H1 (cell line): ENCODE measurements at regions not wholly inside any gene's neighbourhood (a gene's known extent, or its start where the extent isn't known, plus 50 kb on each side); places are given as distances from the start of the nearest gene placed in this dataset.

Experiments
- CTCF ChIA-PET: fragments of 300-600 bp; sonication (Branson Sonifier 250); formaldehyde crosslinking; loops from one replicate; lab custom pipeline; 2021; ENCODE audit not compliant: partially characterized antibody; lab: Charles Lee
- POLR2A ChIA-PET: fragments of 300-600 bp; sonication (Branson Sonifier 250); formaldehyde crosslinking; loops from one replicate; lab custom pipeline; 2021; ENCODE audit warnings: inconsistent platforms; ENCODE audit not compliant: partially characterized antibody; lab: Charles Lee
- DNase-seq, 2 experiments: peaks; one replicate each; pipeline versions ENCODE4 v3.0.0 to v3.0.0-alpha.2; 2010 to 2022; ENCODE audit warnings: low spot score in 2 of 2, low read depth in 1 of 2, mixed read lengths in 1 of 2
- FAIRE-seq: peaks from 2 replicates; lab custom pipeline; 2011; peaks lifted over from hg19 to GRCh38; lab: Jason Lieb, UNC
- H2AFZ ChIP-seq: 2 replicates; pipeline ENCODE4 v1.8.1; 2012; ENCODE audit warnings: low read length, inconsistent platforms
- H2AK5ac ChIP-seq: 2 replicates; pipeline ENCODE4 v1.6.1; 2013; ENCODE audit warnings: low read depth, low read length
- H2BK120ac ChIP-seq: replicated peaks from 2 replicates; pipeline ENCODE3; 2013; ENCODE audit warnings: low read depth, low read length, inconsistent platforms
- H2BK12ac ChIP-seq: 2 replicates; pipeline ENCODE4 v1.6.1; 2013; ENCODE audit warnings: low read depth, low read length
- H2BK15ac ChIP-seq: 2 replicates; pipeline ENCODE4 v1.6.1; 2013; ENCODE audit warnings: low read length
- H2BK20ac ChIP-seq: 2 replicates; pipeline ENCODE4 v1.6.1; 2013; ENCODE audit warnings: low read length
- H2BK5ac ChIP-seq: 2 replicates; pipeline ENCODE4 v1.6.1; 2013; ENCODE audit warnings: low read depth, low read length
- H3K14ac ChIP-seq: 2 replicates; pipeline ENCODE4 v1.6.1; 2013; ENCODE audit warnings: inconsistent platforms; ENCODE audit not compliant: insufficient read length
- H3K18ac ChIP-seq: 2 replicates; pipeline ENCODE4 v1.6.1; 2013; ENCODE audit warnings: low read length; ENCODE audit errors: extremely low read depth
- H3K23ac ChIP-seq: 2 replicates; pipeline ENCODE4 v1.6.1; 2013; ENCODE audit warnings: inconsistent platforms; ENCODE audit not compliant: insufficient read length
- H3K23me2 ChIP-seq: 2 replicates; pipeline ENCODE4 v1.6.1; 2013; ENCODE audit warnings: low read depth, low read length
- H3K27ac ChIP-seq: 2 replicates; pipeline ENCODE4 v1.6.1; 2011; ENCODE audit warnings: low read depth, low read length, inconsistent platforms
- H3K27me3 ChIP-seq, 4 experiments: replicated peaks in 1 of 4; 1 replicate in 1 of 4; 2 replicates in 3 of 4; pipeline versions ENCODE4 v1.6.1 to v1.8.1; 2011 to 2013; ENCODE audit warnings: low read length in 3 of 4, mild to moderate bottlenecking in 3 of 4, inconsistent platforms in 2 of 4, mixed read lengths in 2 of 4, moderate library complexity in 1 of 4; ENCODE audit not compliant: control insufficient read depth in 3 of 4, insufficient read depth in 3 of 4; ENCODE audit errors: extremely low read depth in 1 of 4
- H3K36me3 ChIP-seq, 4 experiments: 2 replicates each; pipeline versions ENCODE4 v1.6.1 to v1.8.1; 2011 to 2013; ENCODE audit warnings: mild to moderate bottlenecking in 4 of 4, low read length in 3 of 4, moderate library complexity in 2 of 4, control low read depth in 1 of 4, inconsistent platforms in 1 of 4; ENCODE audit not compliant: insufficient read depth in 4 of 4, control insufficient read depth in 2 of 4
- H3K4ac ChIP-seq: replicated peaks from 2 replicates; pipeline ENCODE3; 2013; ENCODE audit warnings: low read length, low read depth, mixed read lengths, inconsistent platforms; ENCODE audit not compliant: insufficient read length
- H3K4me1 ChIP-seq, 4 experiments: replicated peaks in 1 of 4; 1 replicate in 1 of 4; 2 replicates in 3 of 4; pipeline versions ENCODE4 v1.6.1 to v1.8.1; 2011 to 2013; ENCODE audit warnings: low read length in 3 of 4, inconsistent platforms in 2 of 4, mixed read lengths in 1 of 4; ENCODE audit not compliant: insufficient read depth in 4 of 4, control insufficient read depth in 3 of 4
- H3K4me2 ChIP-seq, 2 experiments: 2 replicates each; pipeline versions ENCODE4 v1.6.1 to v1.8.1; 2011 to 2013; ENCODE audit warnings: low read depth in 2 of 2, low read length in 2 of 2, control low read depth in 1 of 2, inconsistent platforms in 1 of 2, mild to moderate bottlenecking in 1 of 2; ENCODE audit not compliant: insufficient read depth in 1 of 2
- H3K4me3 ChIP-seq, 4 experiments: fragments of 200-600, 300-600 bp in 1 of 4; sonication (generic), shearing (Covaris generic), sonication (Bioruptor Twin) in 1 of 4; 2 replicates each; pipeline versions ENCODE4 v1.5.1 to v1.8.1; 2011 to 2016; ENCODE audit warnings: low read length in 4 of 4, low read depth in 3 of 4, control low read depth in 2 of 4, inconsistent platforms in 2 of 4, mild to moderate bottlenecking in 2 of 4, mixed read lengths in 1 of 4, moderate library complexity in 1 of 4; ENCODE audit not compliant: insufficient read depth in 2 of 4; ENCODE audit errors: extremely low read depth in 1 of 4
- H3K56ac ChIP-seq: replicated peaks from 2 replicates; pipeline ENCODE3; 2013; ENCODE audit warnings: low read depth, mild to moderate bottlenecking, mixed read lengths, low read length, inconsistent platforms; ENCODE audit not compliant: insufficient read length
- H3K79me1 ChIP-seq: 2 replicates; pipeline ENCODE4 v1.6.1; 2013; ENCODE audit warnings: low read depth, low read length, control low read depth
- H3K79me2 ChIP-seq, 2 experiments: 2 replicates each; pipeline versions ENCODE4 v1.6.1 to v1.8.1; 2012 to 2013; ENCODE audit warnings: low read length in 2 of 2, mild to moderate bottlenecking in 2 of 2, inconsistent platforms in 1 of 2; ENCODE audit not compliant: insufficient read depth in 2 of 2, control insufficient read depth in 1 of 2
- H3K9ac ChIP-seq, 4 experiments: replicated peaks in 1 of 4; 1 replicate in 1 of 4; 2 replicates in 3 of 4; pipeline versions ENCODE4 v1.6.1 to v1.8.1; 2011 to 2013; ENCODE audit warnings: low read depth in 3 of 4, low read length in 3 of 4, control low read depth in 2 of 4, mild to moderate bottlenecking in 2 of 4, moderate library complexity in 2 of 4, inconsistent platforms in 1 of 4; ENCODE audit errors: extremely low read depth in 1 of 4
- H3K9me3 ChIP-seq, 2 experiments: 2 replicates each; pipeline versions ENCODE4 v1.6.1 to v1.8.1; 2012 to 2013; ENCODE audit warnings: mild to moderate bottlenecking in 2 of 2, moderate library complexity in 2 of 2, control low read depth in 1 of 2, inconsistent platforms in 1 of 2, low read depth in 1 of 2, low read length in 1 of 2, mixed read lengths in 1 of 2; ENCODE audit not compliant: insufficient read depth in 2 of 2
- H4K20me1 ChIP-seq, 2 experiments: replicated peaks in 1 of 2; 2 replicates each; pipeline versions ENCODE3 to v1.8.1; 2011 to 2013; ENCODE audit warnings: inconsistent platforms in 2 of 2, low read length in 2 of 2, mild to moderate bottlenecking in 1 of 2; ENCODE audit not compliant: insufficient read depth in 2 of 2, control insufficient read depth in 1 of 2
- H4K5ac ChIP-seq: 2 replicates; pipeline ENCODE4 v1.6.1; 2013; ENCODE audit warnings: low read length, low read depth, mixed read lengths, inconsistent platforms; ENCODE audit not compliant: insufficient read length
- H4K8ac ChIP-seq: 2 replicates; pipeline ENCODE4 v1.8.0; 2013; ENCODE audit warnings: mild to moderate bottlenecking, moderate library complexity, low read length, inconsistent platforms; ENCODE audit not compliant: insufficient read depth; ENCODE audit errors: extremely low read depth
- H4K91ac ChIP-seq: replicated peaks from 2 replicates; pipeline ENCODE3; 2013; ENCODE audit warnings: low read length, mixed read lengths, inconsistent platforms; ENCODE audit not compliant: insufficient read length
- CBX5 ChIP-seq: fragments of 300-800, 300-1000 bp; sonication (generic); IDR thresholded peaks from 2 replicates; pipeline ENCODE4 v1.7.1; 2016; ENCODE audit warnings: antibody characterized with exemption, low read length, low read depth
- SIN3A ChIP-seq, 2 experiments: IDR thresholded peaks in 1 of 2; conservative IDR thresholded peaks in 1 of 2; 2 replicates each; pipeline ENCODE4 v1.6.1; 2011 to 2012; ENCODE audit warnings: low read length in 2 of 2, improper control_type of control experiment in 1 of 2, low read depth in 1 of 2, mild to moderate bottlenecking in 1 of 2
- WGBS, 2 experiments: shearing (Covaris generic) in 1 of 2; methylation state at CpG; one replicate each; pipeline versions ENCODE4 v1.1.6 to v1.1.7; 2013 to 2015; ENCODE audit warnings: low lambda C conversion rate in 2 of 2, mixed read lengths in 2 of 2, inconsistent platforms in 1 of 2, low coverage in 1 of 2, missing lambda C conversion rate in 1 of 2; ENCODE audit not compliant: insufficient replicate concordance in 2 of 2, insufficient coverage in 1 of 2, insufficient read length in 1 of 2; ENCODE audit errors: extremely low coverage in 1 of 2, missing lambda C conversion rate in 1 of 2; 5-methylcytosine and 5-hydroxymethylcytosine counted together

DNA sequence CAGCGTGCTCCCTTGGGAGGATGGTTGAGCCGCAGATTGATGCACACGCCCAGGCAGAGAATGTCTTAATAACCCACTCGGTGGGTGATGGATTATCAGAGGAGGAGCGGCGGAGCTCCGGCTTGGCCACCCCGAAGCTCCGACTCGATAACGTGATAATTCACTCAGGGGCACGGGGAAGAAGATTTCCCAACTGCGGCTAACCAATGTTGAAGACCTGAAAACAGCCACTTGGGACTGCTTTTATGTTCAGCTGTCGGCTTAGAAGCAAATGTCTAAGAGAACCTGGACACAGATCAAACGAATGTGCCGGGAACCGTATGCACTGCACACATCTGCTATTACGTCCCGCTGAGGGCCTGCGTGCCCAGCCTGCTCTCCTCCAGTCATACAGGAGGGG, 206.8 kb upstream of the CADM1 start:
- H3K4me3 ChIP-seq = no peak overlapping the region
- TF ChIP-seq CBX5 = no peak
- no peak for TF ChIP-seq SIN3A (conservative IDR thresholded peaks at IDR 0.05 in 1 of 2, IDR thresholded peaks at IDR 0.05 in 1 of 2; ENCODE audit: low read depth in 1 of 2, low read length in 2 of 2)

More for the DNA sequence above, 206.8 kb upstream of the CADM1 start:
- ChIA-PET CTCF (interaction anchor here (1.2 kb wide), 1 partner anchor 191 kb away, joined by 3 read pairs; no protein-coding TSS in a partner anchor), POLR2A (no interaction called here)
- no peaks in the 10 kb centered on the region for H4K20me1 ChIP-seq
- H3K79me2 ChIP-seq = no peaks in the 10 kb centered on the region
- H3K36me3 ChIP-seq = no peaks in the 10 kb centered on the region
- H3K4me2 ChIP-seq = no peak overlapping the region
- no peaks in the 10 kb centered on the region for H3K9me3 ChIP-seq
- no peak overlapping the region for H4K91ac ChIP-seq
- H2BK120ac ChIP-seq = no peak overlapping the region
- peaks cover 0 to 2% (median 0%) of the 10 kb centered on the region in 4 experiments; a peak in 2 of 7 replicates for H3K27me3 ChIP-seq
- H3K23me2 ChIP-seq = no peaks in the 10 kb centered on the region
- no peak overlapping the region for H2AFZ ChIP-seq
- 95% methylated on average over 19 of the region's 20 CpGs; no CpG with 5 or more reads in 1 of the 2 experiments for WGBS, 2 experiments
- DNase-seq = no peak
- H2BK20ac ChIP-seq = no peak overlapping the region
- H2BK12ac ChIP-seq = no peak overlapping the region
- no peak overlapping the region for H3K9ac ChIP-seq
- no peak overlapping the region for H3K4ac ChIP-seq
- no peak overlapping the region for H3K56ac ChIP-seq
- H4K5ac ChIP-seq = no peak overlapping the region
- H4K8ac ChIP-seq = no peak overlapping the region
- FAIRE-seq = no peak
- no peak overlapping the region for H2AK5ac ChIP-seq
- H2BK5ac ChIP-seq = no peak overlapping the region
- H3K4me1 ChIP-seq = no peaks in the 10 kb centered on the region
- no peak overlapping the region for H3K18ac ChIP-seq
- no peak overlapping the region for H2BK15ac ChIP-seq
- H3K23ac ChIP-seq = no peak overlapping the region
- no peak overlapping the region for H3K14ac ChIP-seq
- H3K27ac ChIP-seq = no peak overlapping the region
- H3K79me1 ChIP-seq = no peaks in the 10 kb centered on the region
